ENCODE measurements at regions not wholly inside any gene's neighbourhood (a gene's known extent, or its start where the extent isn't known, plus 50 kb on each side); places are given as distances from the start of the nearest gene placed in this dataset.

GRCh38 chr16:9264067-9264466 lies 172.6 kb downstream of the HAPSTR1 start:
- Histone ChIP-seq H3K27me3 (no peaks in the 10 kb centered on the region), H3K4me1 (peaks cover 0 to 8% (median 0%) of the 10 kb centered on the region in 4 donors), H3K36me3 (no peaks in the 10 kb centered on the region), H3K4me3 (no peak overlapping the region), H3K27ac (no peak overlapping the region), H3K9me3 (peaks cover 0 to 6% of the 10 kb centered on the region in 2 donors)
- DNase-seq, result no peak
- in situ Hi-C loops (cut with MboI; ENCODE audit: low pct_ligation_motif_present in 1 of 4, low pct_unique_long_range_greater_than_20kb in 1 of 4, low sequenced_read_pairs in 3 of 4) (loop anchor here in 1 of 4 donors (25.0 kb wide), 1 partner anchor 923 kb away; the partner anchor contains the start of gene GRIN2A), intact Hi-C loops (cut with DNase I; ENCODE audit: low total_unique reads) (no loop called here)
- 17 to 47% methylated on average over 1 to 5 of the region's 5 CpGs for WGBS, 2 donors (ENCODE audit: low coverage in 1 of 2)
- no peak for TF ChIP-seq POLR2AphosphoS5 (IDR thresholded peaks at IDR 0.05)
- no peak for TF ChIP-seq EP300 (IDR thresholded peaks at IDR 0.05; ENCODE audit: low read depth)
- no peak for TF ChIP-seq CTCF (IDR thresholded peaks at IDR 0.05)

GRCh38 chr16:9268446-9268845 lies 177.0 kb downstream of the HAPSTR1 start:
- intact Hi-C loops (cut with DNase I; ENCODE audit: low total_unique reads) (no loop called here), in situ Hi-C loops (cut with MboI; ENCODE audit: low pct_ligation_motif_present in 1 of 4, low pct_unique_long_range_greater_than_20kb in 1 of 4, low sequenced_read_pairs in 3 of 4) (loop anchor here in 1 of 4 donors (25.0 kb wide), 1 partner anchor 919 kb away; the partner anchor contains the start of gene GRIN2A)
- Histone ChIP-seq H3K4me1 (no peaks in the 10 kb centered on the region), H3K27me3 (no peaks in the 10 kb centered on the region), H3K9me3 (peaks cover 0 to 6% of the 10 kb centered on the region in 2 donors), H3K4me3 (no peak overlapping the region), H3K27ac (no peak overlapping the region), H3K36me3 (no peaks in the 10 kb centered on the region)
- TF ChIP-seq CTCF (IDR thresholded peaks at IDR 0.05) (no peak), POLR2A (IDR thresholded peaks at IDR 0.05) (no peak), POLR2AphosphoS5 (IDR thresholded peaks at IDR 0.05) (no peak), EP300 (IDR thresholded peaks at IDR 0.05; ENCODE audit: low read depth) (no peak)
- WGBS, 2 donors (ENCODE audit: low coverage in 1 of 2), result 68 to 92% methylated on average over 2 to 4 of the region's 4 CpGs
- DNase-seq, result no peak

- TF ChIP-seq POLR2AphosphoS5 (IDR thresholded peaks at IDR 0.05), result no peak
- TF ChIP-seq CTCF (IDR thresholded peaks at IDR 0.05), result no peak
- TF ChIP-seq POLR2A (IDR thresholded peaks at IDR 0.05), result no peak
- no peak for TF ChIP-seq EP300 (IDR thresholded peaks at IDR 0.05; ENCODE audit: low read depth)
- Histone ChIP-seq H3K9me3 (peaks cover 0 to 6% of the 10 kb centered on the region in 2 donors), H3K36me3 (no peaks in the 10 kb centered on the region), H3K4me1 (no peaks in the 10 kb centered on the region), H3K27me3 (no peaks in the 10 kb centered on the region), H3K27ac (no peak overlapping the region), H3K4me3 (no peak overlapping the region)
- no peak for DNase-seq
- in situ Hi-C loops (cut with MboI; ENCODE audit: low pct_ligation_motif_present in 1 of 4, low pct_unique_long_range_greater_than_20kb in 1 of 4, low sequenced_read_pairs in 3 of 4), result loop anchor here in 1 of 4 donors (25.0 kb wide), 1 partner anchor 917 kb away; the partner anchor contains the start of gene GRIN2A
- WGBS, 2 donors (ENCODE audit: low coverage in 1 of 2), result 43 to 68% methylated on average over 1 to 2 of the region's 2 CpGs
- intact Hi-C loops (cut with DNase I; ENCODE audit: low total_unique reads), result no loop called here
These were observed 179.0 kb downstream of the HAPSTR1 start for GRCh38 chr16:9270424-9270823.

GRCh38 chr16:9270941-9271340 lies 179.5 kb downstream of the HAPSTR1 start:
- Histone ChIP-seq H3K4me1 (no peaks in the 10 kb centered on the region), H3K27me3 (no peaks in the 10 kb centered on the region), H3K27ac (no peak overlapping the region), H3K36me3 (no peaks in the 10 kb centered on the region), H3K4me3 (no peak overlapping the region), H3K9me3 (peaks cover 0 to 4% of the 10 kb centered on the region in 2 donors)
- TF ChIP-seq EP300 (IDR thresholded peaks at IDR 0.05; ENCODE audit: low read depth) (no peak), CTCF (IDR thresholded peaks at IDR 0.05) (no peak), POLR2A (IDR thresholded peaks at IDR 0.05) (no peak), POLR2AphosphoS5 (IDR thresholded peaks at IDR 0.05) (no peak)
- DNase-seq, result no peak
- WGBS, 2 donors (ENCODE audit: low coverage in 1 of 2), result 89 to 100% methylated on average over 1 of the region's 1 CpG
- in situ Hi-C loops (cut with MboI; ENCODE audit: low pct_ligation_motif_present in 1 of 4, low pct_unique_long_range_greater_than_20kb in 1 of 4, low sequenced_read_pairs in 3 of 4) (loop anchor here in 1 of 4 donors (25.0 kb wide), 1 partner anchor 916 kb away; the partner anchor contains the start of gene GRIN2A), intact Hi-C loops (cut with DNase I; ENCODE audit: low total_unique reads) (no loop called here)
